Upper lobe of right lung (tissue), 1 donor: ENCODE measurements at regions not wholly inside any gene's neighbourhood (a gene's known extent, or its start where the extent isn't known, plus 50 kb on each side); places are given as distances from the start of the nearest gene placed in this dataset.
A peak's percentile ranks its signal among the peaks of the same experiment; 100 is the strongest.

Source experiments
- ATAC-seq: fragments of 200-7000 bp; cut with Tn5 transposase; one replicate; pipeline ENCODE4 v1.9.1; 2020; ENCODE audit warnings: mild to moderate bottlenecking, moderate library complexity
- DNase-seq: peaks from one replicate; pipeline ENCODE4 v3.0.0-alpha.2; 2020
- H3K27ac ChIP-seq: fragments of 200-600 bp; one replicate; pipeline ENCODE4 v1.8.0; 2022
- H3K27me3 ChIP-seq: fragments of 200-600 bp; one replicate; pipeline ENCODE4 v1.8.0; 2022; ENCODE audit warnings: mild to moderate bottlenecking
- H3K36me3 ChIP-seq: fragments of 200-600 bp; one replicate; pipeline ENCODE4 v1.8.0; 2022
- H3K4me1 ChIP-seq: fragments of 200-600 bp; one replicate; pipeline ENCODE4 v1.8.0; 2022
- H3K4me3 ChIP-seq: fragments of 200-600 bp; one replicate; pipeline ENCODE4 v1.8.0; 2022; ENCODE audit warnings: mild to moderate bottlenecking
- H3K9me3 ChIP-seq: fragments of 200-600 bp; one replicate; pipeline ENCODE4 v1.8.0; 2022
- intact Hi-C: fragments of 100-400 bp; cut with DNase I; formaldehyde crosslinking; loops from one replicate; pipeline ENCODE4 v1.11.0; 2022
- TF ChIP-seq, protein P1 (sequence below): fragments of 200-600 bp; IDR thresholded peaks from one replicate; pipeline ENCODE4 v1.8.0; 2022; ENCODE audit warnings: antibody characterized with exemption
- donor health status: DM: no; HTN: yes; CAD: no; lungs with severe emphysema.

DNA sequence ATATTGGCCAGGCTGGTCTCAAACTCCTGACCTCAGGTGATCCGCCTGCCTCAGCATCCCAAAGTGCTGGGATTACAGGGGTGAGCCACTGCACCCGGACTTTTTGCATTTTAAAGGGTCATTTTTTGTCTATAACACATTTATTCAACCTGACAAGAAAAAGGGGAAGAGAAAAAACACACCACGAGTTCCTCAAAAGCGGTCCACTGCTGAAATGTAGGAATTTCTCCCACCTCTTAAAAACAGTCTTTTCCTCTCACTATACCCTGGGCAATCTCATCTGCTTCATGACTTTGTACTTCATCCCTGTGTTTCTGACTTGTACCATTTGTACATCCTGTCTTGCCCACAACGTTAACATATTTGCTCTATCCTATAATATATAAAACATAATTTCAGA lies 413.3 kb upstream of the PTBP2 start:
- no peak overlapping the region for H3K27ac ChIP-seq
- no peaks in the 10 kb centered on the region for H3K27me3 ChIP-seq
- DNase-seq (no peak), ATAC-seq (no peak)
- TF ChIP-seq, protein P1, sequence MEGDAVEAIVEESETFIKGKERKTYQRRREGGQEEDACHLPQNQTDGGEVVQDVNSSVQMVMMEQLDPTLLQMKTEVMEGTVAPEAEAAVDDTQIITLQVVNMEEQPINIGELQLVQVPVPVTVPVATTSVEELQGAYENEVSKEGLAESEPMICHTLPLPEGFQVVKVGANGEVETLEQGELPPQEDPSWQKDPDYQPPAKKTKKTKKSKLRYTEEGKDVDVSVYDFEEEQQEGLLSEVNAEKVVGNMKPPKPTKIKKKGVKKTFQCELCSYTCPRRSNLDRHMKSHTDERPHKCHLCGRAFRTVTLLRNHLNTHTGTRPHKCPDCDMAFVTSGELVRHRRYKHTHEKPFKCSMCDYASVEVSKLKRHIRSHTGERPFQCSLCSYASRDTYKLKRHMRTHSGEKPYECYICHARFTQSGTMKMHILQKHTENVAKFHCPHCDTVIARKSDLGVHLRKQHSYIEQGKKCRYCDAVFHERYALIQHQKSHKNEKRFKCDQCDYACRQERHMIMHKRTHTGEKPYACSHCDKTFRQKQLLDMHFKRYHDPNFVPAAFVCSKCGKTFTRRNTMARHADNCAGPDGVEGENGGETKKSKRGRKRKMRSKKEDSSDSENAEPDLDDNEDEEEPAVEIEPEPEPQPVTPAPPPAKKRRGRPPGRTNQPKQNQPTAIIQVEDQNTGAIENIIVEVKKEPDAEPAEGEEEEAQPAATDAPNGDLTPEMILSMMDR: no peak
- H3K4me3 ChIP-seq: no peak overlapping the region
- H3K9me3 ChIP-seq: no peaks in the 10 kb centered on the region
- H3K4me1 ChIP-seq: no peaks in the 10 kb centered on the region
- intact Hi-C loops: no loop called here
- no peaks in the 10 kb centered on the region for H3K36me3 ChIP-seq

DNA sequence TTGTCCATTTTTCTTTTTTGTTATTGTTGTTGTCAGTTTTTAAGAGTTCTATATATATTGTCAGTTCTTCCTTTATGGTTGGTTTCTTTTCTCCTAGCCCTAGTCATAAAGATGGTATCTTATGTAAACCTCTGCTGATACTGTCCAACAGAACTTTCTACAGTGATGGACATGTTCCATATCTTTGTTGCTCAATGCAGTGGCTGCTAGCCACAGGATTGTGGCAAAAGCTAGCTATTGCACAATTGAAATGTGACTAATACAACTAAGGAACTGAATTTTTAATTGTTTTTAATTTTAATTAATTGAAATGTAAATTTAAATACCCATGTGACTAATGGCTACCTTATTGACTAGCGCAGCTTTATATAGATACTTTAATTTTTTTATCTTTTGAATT lies 411.8 kb upstream of the PTBP2 start:
- no peak overlapping the region for H3K27ac ChIP-seq
- H3K9me3 ChIP-seq: no peaks in the 10 kb centered on the region
- H3K36me3 ChIP-seq: no peaks in the 10 kb centered on the region
- ATAC-seq: peak; percentile 69
- no peak overlapping the region for H3K4me3 ChIP-seq
- H3K4me1 ChIP-seq: no peaks in the 10 kb centered on the region
- TF ChIP-seq, protein P1: no peak
- intact Hi-C loops: no loop called here
- H3K27me3 ChIP-seq: no peaks in the 10 kb centered on the region
- DNase-seq: no peak

DNA sequence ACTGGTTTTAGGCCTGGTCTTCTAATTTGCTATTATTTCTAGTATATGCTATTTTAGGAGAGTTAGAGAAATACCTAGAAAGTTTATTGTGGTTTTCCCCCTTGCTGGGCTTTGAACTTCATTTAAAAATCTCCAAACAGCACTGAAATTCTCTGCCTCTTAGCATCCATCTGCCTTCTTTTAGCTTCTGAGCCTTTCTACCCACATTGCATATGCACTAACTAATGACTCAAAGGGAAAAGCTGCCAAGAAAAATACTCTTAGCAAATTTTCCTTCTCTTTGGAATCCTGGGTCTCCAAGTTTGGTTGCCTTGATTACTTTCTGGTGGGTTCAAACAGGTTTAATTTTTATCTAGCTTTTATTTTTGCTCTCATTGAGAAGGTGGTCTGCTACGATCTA lies 408.4 kb upstream of the PTBP2 start:
- Histone ChIP-seq H3K4me1 (no peaks in the 10 kb centered on the region), H3K27ac (no peak overlapping the region), H3K27me3 (no peaks in the 10 kb centered on the region), H3K36me3 (no peaks in the 10 kb centered on the region), H3K4me3 (no peak overlapping the region), H3K9me3 (no peaks in the 10 kb centered on the region)
- TF ChIP-seq, protein P1: no peak
- DNase-seq (no peak), ATAC-seq (no peak)
- intact Hi-C loops: no loop called here

DNA sequence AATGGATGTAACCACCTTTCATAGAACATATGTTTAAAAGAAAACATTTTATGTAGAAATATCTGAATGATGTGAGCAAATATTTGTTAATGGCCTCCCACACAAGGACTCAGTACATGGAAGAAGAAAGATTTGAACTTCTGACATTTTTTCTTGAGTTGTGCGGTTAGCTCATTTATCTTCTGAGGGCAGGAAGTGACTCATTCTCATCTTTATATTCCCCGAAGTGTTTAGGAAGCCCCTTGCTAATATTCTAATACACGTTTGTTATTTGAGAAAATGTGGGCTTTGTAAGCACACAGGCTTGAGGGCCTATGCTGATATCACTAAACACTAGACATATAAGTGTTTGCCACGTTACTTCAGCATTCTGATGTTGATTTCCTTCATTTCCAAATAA lies 392.5 kb upstream of the PTBP2 start:
- TF ChIP-seq, protein P1: no peak
- no peaks in the 10 kb centered on the region for H3K27me3 ChIP-seq
- no peak overlapping the region for H3K27ac ChIP-seq
- H3K4me1 ChIP-seq: no peaks in the 10 kb centered on the region
- DNase-seq: no peak
- H3K4me3 ChIP-seq: no peak overlapping the region
- ATAC-seq: no peak
- no peaks in the 10 kb centered on the region for H3K9me3 ChIP-seq
- intact Hi-C loops: no loop called here
- no peaks in the 10 kb centered on the region for H3K36me3 ChIP-seq

DNA sequence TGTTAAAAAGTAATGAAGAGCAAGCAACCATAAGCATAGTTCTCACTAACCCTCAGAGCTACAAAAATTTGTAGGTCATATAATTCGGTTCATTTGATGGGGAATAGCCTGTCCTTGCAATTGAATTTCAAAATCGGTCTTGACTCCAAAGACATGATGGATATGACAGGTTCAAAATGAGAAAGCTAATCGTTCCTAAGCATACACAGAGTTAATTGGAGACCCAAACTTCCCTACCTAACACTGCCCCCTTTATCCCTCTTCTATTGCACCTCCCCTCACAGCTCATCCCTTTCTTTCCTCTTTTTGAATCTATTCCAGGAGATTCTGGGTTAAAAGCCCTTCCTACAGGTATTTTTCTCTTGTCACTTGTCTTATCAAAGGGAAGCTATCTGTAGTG lies 390.0 kb upstream of the PTBP2 start:
- H3K4me3 ChIP-seq: no peak overlapping the region
- H3K4me1 ChIP-seq: no peaks in the 10 kb centered on the region
- TF ChIP-seq, protein P1: no peak
- H3K36me3 ChIP-seq: no peaks in the 10 kb centered on the region
- ATAC-seq: no peak
- intact Hi-C loops: no loop called here
- H3K27ac ChIP-seq: no peak overlapping the region
- no peaks in the 10 kb centered on the region for H3K27me3 ChIP-seq
- DNase-seq: no peak
- no peaks in the 10 kb centered on the region for H3K9me3 ChIP-seq

DNA sequence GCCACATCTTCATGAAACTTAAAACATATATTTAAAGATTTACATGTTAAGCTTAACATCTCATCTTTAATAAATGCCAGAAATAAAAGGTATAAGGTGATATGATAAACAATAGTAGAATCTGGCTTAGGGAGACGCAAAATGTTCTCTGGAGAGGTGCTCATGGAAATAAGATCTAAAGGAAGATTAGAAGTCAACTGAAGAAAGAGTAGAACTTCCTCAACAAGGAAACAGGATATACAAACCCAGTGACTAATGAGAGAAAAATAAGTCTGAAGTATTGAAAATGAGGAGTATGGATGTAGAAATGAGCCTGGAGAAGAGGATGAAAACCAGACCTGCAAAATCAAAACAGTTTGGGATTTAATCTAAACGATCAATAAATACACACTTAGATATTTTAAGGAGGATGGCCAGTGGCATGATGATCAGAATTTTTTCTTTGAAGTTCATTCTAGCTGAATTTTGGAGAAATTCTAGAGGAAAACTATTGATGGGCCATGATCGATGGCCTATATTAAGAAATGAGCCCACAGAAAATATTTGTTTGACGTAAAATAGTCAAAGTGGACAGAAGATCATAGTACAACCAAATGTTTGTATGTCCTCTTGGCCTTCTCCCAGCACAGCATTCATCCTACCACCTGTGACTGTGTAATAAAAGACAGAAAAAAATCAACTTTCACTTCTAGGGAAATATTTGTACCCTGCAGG lies 387.9 kb upstream of the PTBP2 start:
- no peaks in the 10 kb centered on the region for H3K9me3 ChIP-seq

More for the DNA sequence above, 387.9 kb upstream of the PTBP2 start:
- no peak overlapping the region for H3K27ac ChIP-seq
- ATAC-seq (no peak), DNase-seq (no peak)
- H3K4me3 ChIP-seq: no peak overlapping the region
- H3K36me3 ChIP-seq: no peaks in the 10 kb centered on the region
- H3K27me3 ChIP-seq: no peaks in the 10 kb centered on the region
- intact Hi-C loops: no loop called here
- no peaks in the 10 kb centered on the region for H3K4me1 ChIP-seq
- TF ChIP-seq, protein P1: no peak
